ENCODE measurements at regions not wholly inside any gene's neighbourhood (a gene's known extent, or its start where the extent isn't known, plus 50 kb on each side); places are given as distances from the start of the nearest gene placed in this dataset.

DNA sequence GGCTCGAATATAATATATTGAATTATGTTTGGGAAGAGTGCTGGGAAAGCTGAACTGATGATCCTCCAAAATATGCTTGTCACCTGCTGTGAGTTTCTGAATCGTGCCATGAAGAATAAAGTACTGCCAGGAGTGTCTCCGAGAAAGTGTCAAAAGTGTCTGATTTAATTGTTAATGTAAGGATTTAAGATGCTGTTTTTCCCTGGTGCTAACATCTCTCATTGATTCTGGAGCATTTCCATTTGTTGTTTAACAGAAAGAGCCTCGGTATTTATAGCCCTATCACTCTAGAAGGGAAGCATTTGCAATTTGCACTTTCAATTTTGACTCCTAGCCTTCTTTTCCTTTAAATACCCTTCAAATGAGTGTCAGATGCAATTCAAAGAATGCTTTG lies 342.2 kb downstream of the RND3 start:
- TF ChIP-seq, protein P1, sequence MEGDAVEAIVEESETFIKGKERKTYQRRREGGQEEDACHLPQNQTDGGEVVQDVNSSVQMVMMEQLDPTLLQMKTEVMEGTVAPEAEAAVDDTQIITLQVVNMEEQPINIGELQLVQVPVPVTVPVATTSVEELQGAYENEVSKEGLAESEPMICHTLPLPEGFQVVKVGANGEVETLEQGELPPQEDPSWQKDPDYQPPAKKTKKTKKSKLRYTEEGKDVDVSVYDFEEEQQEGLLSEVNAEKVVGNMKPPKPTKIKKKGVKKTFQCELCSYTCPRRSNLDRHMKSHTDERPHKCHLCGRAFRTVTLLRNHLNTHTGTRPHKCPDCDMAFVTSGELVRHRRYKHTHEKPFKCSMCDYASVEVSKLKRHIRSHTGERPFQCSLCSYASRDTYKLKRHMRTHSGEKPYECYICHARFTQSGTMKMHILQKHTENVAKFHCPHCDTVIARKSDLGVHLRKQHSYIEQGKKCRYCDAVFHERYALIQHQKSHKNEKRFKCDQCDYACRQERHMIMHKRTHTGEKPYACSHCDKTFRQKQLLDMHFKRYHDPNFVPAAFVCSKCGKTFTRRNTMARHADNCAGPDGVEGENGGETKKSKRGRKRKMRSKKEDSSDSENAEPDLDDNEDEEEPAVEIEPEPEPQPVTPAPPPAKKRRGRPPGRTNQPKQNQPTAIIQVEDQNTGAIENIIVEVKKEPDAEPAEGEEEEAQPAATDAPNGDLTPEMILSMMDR (IDR thresholded peaks at IDR 0.05), result no peak
- no peak for TF ChIP-seq POLR2A (IDR thresholded peaks at IDR 0.05)
- no peak for TF ChIP-seq EP300 (IDR thresholded peaks at IDR 0.05)
